Smooth muscle cell (in vitro differentiated cells): ENCODE measurements at regions not wholly inside any gene's neighbourhood (a gene's known extent, or its start where the extent isn't known, plus 50 kb on each side); places are given as distances from the start of the nearest gene placed in this dataset.

ENCODE experiments used
- DNase-seq: peaks from one replicate; lab custom pipeline; 2025; ENCODE audit not compliant: unreplicated experiment; lab: John Stamatoyannopoulos, UW
- H2AFZ ChIP-seq: fragments of 200-600 bp; sonication (generic); 2 replicates; pipeline ENCODE4 v1.6.0; 2016; ENCODE audit warnings: antibody characterized with exemption, low read depth, mild to moderate bottlenecking
- H3F3A ChIP-seq: fragments of 200-600 bp; sonication (generic); 2 replicates; pipeline ENCODE4 v1.6.0; 2017; ENCODE audit warnings: antibody characterized with exemption, low read depth
- H3K27ac ChIP-seq: fragments of 200-600 bp; sonication (generic); 2 replicates; pipeline ENCODE4 v1.5.1; 2016; ENCODE audit warnings: low read depth, mild to moderate bottlenecking
- H3K27me3 ChIP-seq: fragments of 200-600 bp; sonication (generic); 2 replicates; pipeline ENCODE4 v1.6.1; 2016; ENCODE audit warnings: low read depth, mild to moderate bottlenecking
- H3K36me3 ChIP-seq: fragments of 200-600 bp; sonication (generic); 2 replicates; pipeline ENCODE4 v1.5.1; 2016; ENCODE audit warnings: low read depth
- H3K4me1 ChIP-seq: fragments of 200-600 bp; sonication (generic); 2 replicates; pipeline ENCODE4 v1.5.1; 2016; ENCODE audit warnings: low read depth
- H3K4me2 ChIP-seq: fragments of 200-600 bp; sonication (generic); 2 replicates; pipeline ENCODE4 v1.6.0; 2016; ENCODE audit warnings: mild to moderate bottlenecking
- H3K4me3 ChIP-seq: fragments of 200-600 bp; sonication (generic); 2 replicates; pipeline ENCODE4 v1.5.1; 2016; ENCODE audit warnings: mild to moderate bottlenecking
- H3K79me2 ChIP-seq: fragments of 200-600 bp; sonication (generic); 2 replicates; pipeline ENCODE4 v1.6.0; 2016; ENCODE audit warnings: low read depth, mild to moderate bottlenecking
- H3K9ac ChIP-seq: fragments of 200-600 bp; sonication (generic); 2 replicates; pipeline ENCODE4 v1.6.0; 2016; ENCODE audit warnings: low read depth
- H3K9me3 ChIP-seq: fragments of 200-600 bp; sonication (generic); replicated peaks from 2 replicates; pipeline ENCODE4 v1.5.1; 2016; ENCODE audit warnings: low read depth
- H4K20me1 ChIP-seq: fragments of 200-600 bp; sonication (generic); 2 replicates; pipeline ENCODE4 v1.6.0; 2016; ENCODE audit warnings: low read depth
- CTCF ChIP-seq: fragments of 200-600 bp; sonication (generic); IDR thresholded peaks from 2 replicates; pipeline ENCODE4 v1.5.1; 2017; ENCODE audit warnings: borderline replicate concordance, mild to moderate bottlenecking, antibody characterized with exemption; ENCODE audit not compliant: insufficient read depth, poor library complexity, severe bottlenecking
- WGBS: methylation state at CpG from one replicate; pipeline ENCODE4 v1.1.7; 2016; ENCODE audit warnings: low lambda C conversion rate; 5-methylcytosine and 5-hydroxymethylcytosine counted together

- H3K4me2 ChIP-seq = no peak overlapping the region
- TF ChIP-seq CTCF = no peak
- WGBS = 87% methylated on average over 3 of the region's 3 CpGs
- no peak for DNase-seq
- no peaks in the 10 kb centered on the region for H3K9me3 ChIP-seq
- H2AFZ ChIP-seq = no peak overlapping the region
- no peak overlapping the region for H3K4me3 ChIP-seq
- no peaks in the 10 kb centered on the region for H3F3A ChIP-seq
- H3K27ac ChIP-seq = no peak overlapping the region
- no peak overlapping the region for H3K9ac ChIP-seq
- H3K36me3 ChIP-seq = no peaks in the 10 kb centered on the region
- H3K27me3 ChIP-seq = no peaks in the 10 kb centered on the region
- no peaks in the 10 kb centered on the region for H4K20me1 ChIP-seq
- H3K79me2 ChIP-seq = no peaks in the 10 kb centered on the region
- H3K4me1 ChIP-seq = no peaks in the 10 kb centered on the region
Measured at GRCh38 chr6:50924758-50925157, 106.1 kb downstream of the TFAP2B start.

GRCh38 chr6:50925548-50925947, 106.9 kb downstream of the TFAP2B start:
- Histone ChIP-seq H3K36me3 (no peaks in the 10 kb centered on the region), H3K4me3 (no peak overlapping the region), H2AFZ (no peak overlapping the region), H3F3A (no peaks in the 10 kb centered on the region), H3K9ac (no peak overlapping the region), H3K4me2 (no peak overlapping the region), H4K20me1 (no peaks in the 10 kb centered on the region), H3K27ac (no peak overlapping the region), H3K27me3 (no peaks in the 10 kb centered on the region), H3K9me3 (no peaks in the 10 kb centered on the region), H3K79me2 (no peaks in the 10 kb centered on the region), H3K4me1 (no peaks in the 10 kb centered on the region)
- no peak for TF ChIP-seq CTCF
- no peak for DNase-seq

- TF ChIP-seq CTCF = no peak
- no peaks in the 10 kb centered on the region for H3K27me3 ChIP-seq
Measured at GRCh38 chr6:50925981-50926380, 107.3 kb downstream of the TFAP2B start.

GRCh38 chr6:50927800-50928199, 109.1 kb downstream of the TFAP2B start:
- H3K36me3 ChIP-seq = no peaks in the 10 kb centered on the region
- no peak for TF ChIP-seq CTCF
- no peak overlapping the region for H3K27ac ChIP-seq
- WGBS = 78% methylated on average over 3 of the region's 3 CpGs
- H4K20me1 ChIP-seq = no peaks in the 10 kb centered on the region
- H3K9me3 ChIP-seq = no peaks in the 10 kb centered on the region
- H3K79me2 ChIP-seq = no peaks in the 10 kb centered on the region
- no peak for DNase-seq
- H3K27me3 ChIP-seq = no peaks in the 10 kb centered on the region
- H3K4me3 ChIP-seq = no peak overlapping the region
- no peak overlapping the region for H3K9ac ChIP-seq
- H3F3A ChIP-seq = no peaks in the 10 kb centered on the region
- H2AFZ ChIP-seq = no peak overlapping the region
- no peaks in the 10 kb centered on the region for H3K4me1 ChIP-seq
- no peak overlapping the region for H3K4me2 ChIP-seq

More at GRCh38 chr6:50925981-50926380, 107.3 kb downstream of the TFAP2B start:
- Histone ChIP-seq H3K9me3 (no peaks in the 10 kb centered on the region), H4K20me1 (no peaks in the 10 kb centered on the region), H3K4me3 (no peak overlapping the region), H2AFZ (no peak overlapping the region), H3K4me1 (no peaks in the 10 kb centered on the region), H3K79me2 (no peaks in the 10 kb centered on the region), H3K9ac (no peak overlapping the region), H3K4me2 (no peak overlapping the region), H3K27ac (no peak overlapping the region), H3K36me3 (no peaks in the 10 kb centered on the region), H3F3A (no peaks in the 10 kb centered on the region)
- no peak for DNase-seq
- 42% methylated on average over 2 of the region's 2 CpGs for WGBS
